Neural progenitor cell (in vitro differentiated cells): ENCODE measurements at regions not wholly inside any gene's neighbourhood (a gene's known extent, or its start where the extent isn't known, plus 50 kb on each side); places are given as distances from the start of the nearest gene placed in this dataset.

Source experiments
- DNase-seq: peaks from one replicate; pipeline ENCODE4 v3.0.0-alpha.2; 2016; ENCODE audit warnings: low spot score
- H2AFZ ChIP-seq: fragments of 200-600 bp; sonication (generic); replicated peaks from 2 replicates; pipeline ENCODE4 v1.6.1; 2016; ENCODE audit warnings: antibody characterized with exemption
- H3F3A ChIP-seq: fragments of 200-600 bp; sonication (generic); 2 replicates; pipeline ENCODE4 v1.6.1; 2016; ENCODE audit warnings: antibody characterized with exemption, low read depth
- H3K27ac ChIP-seq: fragments of 200-600 bp; sonication (generic); 2 replicates; pipeline ENCODE4 v1.5.1; 2016; ENCODE audit warnings: mild to moderate bottlenecking
- H3K27me3 ChIP-seq: fragments of 200-600 bp; sonication (generic); 2 replicates; pipeline ENCODE4 v1.6.1; 2016; ENCODE audit warnings: mild to moderate bottlenecking, moderate library complexity
- H3K36me3 ChIP-seq: fragments of 200-600 bp; sonication (generic); 2 replicates; pipeline ENCODE4 v1.5.1; 2016
- H3K4me1 ChIP-seq: fragments of 200-600 bp; sonication (generic); 2 replicates; pipeline ENCODE4 v1.6.1; 2016; ENCODE audit warnings: mixed run types
- H3K4me2 ChIP-seq: fragments of 200-600 bp; sonication (generic); 2 replicates; pipeline ENCODE4 v1.6.1; 2016
- H3K4me3 ChIP-seq: fragments of 200-600 bp; sonication (generic); 2 replicates; pipeline ENCODE4 v1.5.1; 2016
- H3K79me2 ChIP-seq: fragments of 200-600 bp; sonication (generic); 2 replicates; pipeline ENCODE4 v1.6.1; 2016; ENCODE audit warnings: low read depth
- H3K9ac ChIP-seq: fragments of 200-600 bp; sonication (generic); 2 replicates; pipeline ENCODE4 v1.6.1; 2016
- H3K9me3 ChIP-seq: fragments of 200-600 bp; sonication (generic); 2 replicates; pipeline ENCODE4 v1.5.1; 2016; ENCODE audit warnings: low read depth
- H4K20me1 ChIP-seq: fragments of 200-600 bp; sonication (generic); 2 replicates; pipeline ENCODE4 v1.6.1; 2016; ENCODE audit warnings: low read depth
- H3K27ac Mint-ChIP-seq: 3 replicates; pipeline ENCODE4 v1.8.0; 2021; ENCODE audit warnings: mixed read lengths
- H3K27me3 Mint-ChIP-seq: 2 replicates; pipeline ENCODE4 v1.8.0; 2022; ENCODE audit warnings: low read depth, mild to moderate bottlenecking, inconsistent platforms, moderate library complexity, mixed read lengths; ENCODE audit not compliant: insufficient read depth
- H3K36me3 Mint-ChIP-seq: 3 replicates; pipeline ENCODE4 v1.8.0; 2021; ENCODE audit warnings: mixed read lengths
- H3K4me1 Mint-ChIP-seq: 3 replicates; pipeline ENCODE4 v1.8.0; 2021; ENCODE audit warnings: mixed read lengths
- H3K4me3 Mint-ChIP-seq: 3 replicates; pipeline ENCODE4 v1.8.0; 2021; ENCODE audit warnings: mild to moderate bottlenecking, moderate library complexity, mixed read lengths
- H3K9me3 Mint-ChIP-seq: 3 replicates; pipeline ENCODE4 v1.8.0; 2020; ENCODE audit warnings: mixed read lengths
- CTCF ChIP-seq: fragments of 200-600 bp; sonication (generic); IDR thresholded peaks from 2 replicates; pipeline ENCODE4 v1.5.1; 2017; ENCODE audit warnings: antibody characterized with exemption, mild to moderate bottlenecking
- EZH2 ChIP-seq: fragments of 200-600 bp; sonication (generic); IDR thresholded peaks from 2 replicates; pipeline ENCODE4 v1.6.1; 2017; ENCODE audit warnings: antibody characterized with exemption, mild to moderate bottlenecking, moderate library complexity
- EZH2phosphoT487 ChIP-seq: fragments of 200-600 bp; sonication (generic); IDR thresholded peaks from 2 replicates; pipeline ENCODE4 v1.6.1; 2017; ENCODE audit warnings: antibody characterized with exemption

GRCh38 chr13:33537676-33538075, 252.1 kb upstream of the STARD13 start:
- Mint-ChIP-seq H3K4me3 (no peak overlapping the region), H3K36me3 (no peaks in the 10 kb centered on the region), H3K9me3 (no peaks in the 10 kb centered on the region), H3K4me1 (peaks cover 18% of the 10 kb centered on the region), H3K27me3 (no peaks in the 10 kb centered on the region), H3K27ac (peak overlapping the region; percentile 28)
- H3K4me2 ChIP-seq, result no peak overlapping the region
- H3K79me2 ChIP-seq, result no peaks in the 10 kb centered on the region
- no peak overlapping the region for H3K4me3 ChIP-seq
- no peaks in the 10 kb centered on the region for H3K36me3 ChIP-seq
- H3K27me3 ChIP-seq, result no peaks in the 10 kb centered on the region
- H3F3A ChIP-seq, result peaks cover 25% of the 10 kb centered on the region
- peak overlapping the region; percentile 33 for H2AFZ ChIP-seq
- H3K27ac ChIP-seq, result no peak overlapping the region
- DNase-seq, result no peak
- no peaks in the 10 kb centered on the region for H4K20me1 ChIP-seq
- no peaks in the 10 kb centered on the region for H3K9me3 ChIP-seq
- no peak for TF ChIP-seq CTCF
- no peak for TF ChIP-seq EZH2phosphoT487
- TF ChIP-seq EZH2, result no peak
- H3K4me1 ChIP-seq, result peaks cover 15% of the 10 kb centered on the region
- H3K9ac ChIP-seq, result no peak overlapping the region

- Mint-ChIP-seq H3K36me3 (no peaks in the 10 kb centered on the region), H3K27ac (peak overlapping the region; percentile 99), H3K4me3 (peak overlapping the region; percentile 92), H3K4me1 (peaks cover 33% of the 10 kb centered on the region), H3K27me3 (no peaks in the 10 kb centered on the region), H3K9me3 (no peaks in the 10 kb centered on the region)
- H3F3A ChIP-seq, result peaks cover 43% of the 10 kb centered on the region
- peak overlapping the region; percentile 66 for H3K4me3 ChIP-seq
- H3K36me3 ChIP-seq, result no peaks in the 10 kb centered on the region
- H3K9me3 ChIP-seq, result no peaks in the 10 kb centered on the region
- H3K9ac ChIP-seq, result peak overlapping the region; percentile 67
- H2AFZ ChIP-seq, result no peak overlapping the region
- no peaks in the 10 kb centered on the region for H3K27me3 ChIP-seq
- no peak for DNase-seq
- H3K27ac ChIP-seq, result peak overlapping the region; percentile 99
- H4K20me1 ChIP-seq, result no peaks in the 10 kb centered on the region
- no peaks in the 10 kb centered on the region for H3K79me2 ChIP-seq
- H3K4me2 ChIP-seq, result peak overlapping the region; percentile 80
- TF ChIP-seq EZH2, result peak; percentile 8
- TF ChIP-seq EZH2phosphoT487, result no peak
- peaks cover 26% of the 10 kb centered on the region for H3K4me1 ChIP-seq
Observed at GRCh38 chr13:33541456-33541855, 255.9 kb upstream of the STARD13 start.

GRCh38 chr13:33541962-33542308, 256.4 kb upstream of the STARD13 start:
- Mint-ChIP-seq H3K4me1 (peaks cover 33% of the 10 kb centered on the region), H3K27me3 (no peaks in the 10 kb centered on the region), H3K36me3 (no peaks in the 10 kb centered on the region), H3K4me3 (peak overlapping the region; percentile 92), H3K9me3 (no peaks in the 10 kb centered on the region), H3K27ac (peak overlapping the region; percentile 99)
- TF ChIP-seq EZH2phosphoT487 (no peak), CTCF (no peak), EZH2 (no peak)
- Histone ChIP-seq H4K20me1 (no peaks in the 10 kb centered on the region), H3K79me2 (no peaks in the 10 kb centered on the region), H3K9ac (peak overlapping the region; percentile 67), H2AFZ (peak overlapping the region; percentile 66), H3K4me2 (peak overlapping the region; percentile 80), H3K27me3 (no peaks in the 10 kb centered on the region), H3K4me3 (peak overlapping the region; percentile 66), H3K4me1 (peaks cover 28% of the 10 kb centered on the region), H3K9me3 (no peaks in the 10 kb centered on the region), H3K36me3 (no peaks in the 10 kb centered on the region), H3F3A (peaks cover 43% of the 10 kb centered on the region), H3K27ac (peak overlapping the region; percentile 99)
- no peak for DNase-seq

- Histone ChIP-seq H3K9me3 (no peaks in the 10 kb centered on the region), H3F3A (peaks cover 42% of the 10 kb centered on the region), H3K4me3 (peak overlapping the region; percentile 66), H3K36me3 (no peaks in the 10 kb centered on the region), H3K4me2 (peak overlapping the region; percentile 80), H4K20me1 (no peaks in the 10 kb centered on the region), H3K9ac (peak overlapping the region; percentile 77), H2AFZ (peak overlapping the region; percentile 95), H3K27me3 (no peaks in the 10 kb centered on the region), H3K79me2 (no peaks in the 10 kb centered on the region), H3K27ac (peak overlapping the region; percentile 99), H3K4me1 (peaks cover 33% of the 10 kb centered on the region)
- H3K9me3 Mint-ChIP-seq, result no peaks in the 10 kb centered on the region
- no peaks in the 10 kb centered on the region for H3K27me3 Mint-ChIP-seq
- peak; percentile 97 for DNase-seq
- H3K36me3 Mint-ChIP-seq, result no peaks in the 10 kb centered on the region
- TF ChIP-seq CTCF (peak; percentile 78), EZH2 (peak; percentile 37), EZH2phosphoT487 (peak; percentile 54)
- H3K4me3 Mint-ChIP-seq, result peak overlapping the region; percentile 92
- H3K27ac Mint-ChIP-seq, result peak overlapping the region; percentile 99
- peaks cover 33% of the 10 kb centered on the region for H3K4me1 Mint-ChIP-seq
Observed at GRCh38 chr13:33542309-33543088, 256.9 kb upstream of the STARD13 start.
